Gastroesophageal sphincter (tissue), 4 donors: ENCODE measurements at regions not wholly inside any gene's neighbourhood (a gene's known extent, or its start where the extent isn't known, plus 50 kb on each side); places are given as distances from the start of the nearest gene placed in this dataset.
"Not testable (repeated sequence)": the region's sequence is repeated elsewhere in the genome, so short reads cannot be mapped to it uniquely, and the experiment has no call there.

ENCODE experiments used
- ATAC-seq: fragments of 150-250 bp; one replicate; pipeline ENCODE4 v1.9.1; 2016; ENCODE audit warnings: mild to moderate bottlenecking, moderate library complexity
- H3K27ac ChIP-seq, 4 donors: fragments of 200-600 bp; sonication (generic) in 3 of 4; 1 replicate in 3 of 4; 2 replicates in 1 of 4; pipeline ENCODE4 v1.5.1; 2016 to 2019
- H3K27me3 ChIP-seq: fragments of 200-600 bp; sonication (generic); one replicate; pipeline ENCODE4 v1.5.1; 2019
- H3K36me3 ChIP-seq, 2 donors: fragments of 200-600 bp; sonication (generic); one replicate each; pipeline ENCODE4 v1.5.1; 2019; ENCODE audit warnings: control low read depth in 1 of 2
- H3K4me1 ChIP-seq, 3 donors: fragments of 200-600 bp; sonication (generic); 1 replicate in 2 of 3; 2 replicates in 1 of 3; pipeline ENCODE4 v1.5.1; 2016 to 2019; ENCODE audit warnings: control low read depth in 2 of 3
- H3K4me3 ChIP-seq, 2 donors: fragments of 200-600 bp; sonication (generic); one replicate each; pipeline ENCODE4 v1.5.1; 2019; ENCODE audit warnings: mild to moderate bottlenecking in 1 of 2, moderate library complexity in 1 of 2
- H3K9me3 ChIP-seq, 3 donors: fragments of 200-600 bp; sonication (generic); one replicate each; pipeline ENCODE4 v1.5.1; 2017 to 2019; ENCODE audit warnings: control low read depth in 2 of 3
- EP300 ChIP-seq: sonication (generic); formaldehyde crosslinking; IDR thresholded peaks from one replicate; pipeline ENCODE4 v1.6.1; 2017; ENCODE audit warnings: antibody characterized with exemption, mild to moderate bottlenecking
- POLR2A ChIP-seq, 2 donors: fragments of 450-650 bp; IDR thresholded peaks; one replicate each; pipeline ENCODE4 v1.6.1; 2017; ENCODE audit warnings: antibody characterized with exemption in 2 of 2, mild to moderate bottlenecking in 2 of 2, moderate library complexity in 1 of 2
- POLR2AphosphoS5 ChIP-seq: sonication (generic); formaldehyde crosslinking; IDR thresholded peaks from one replicate; pipeline ENCODE4 v1.6.1; 2017; ENCODE audit warnings: antibody characterized with exemption
- WGBS, 2 donors: methylation state at CpG; one replicate each; pipeline ENCODE4 v1.1.5; 2018; ENCODE audit warnings: low coverage in 1 of 2; 5-methylcytosine and 5-hydroxymethylcytosine counted together
- TF ChIP-seq, protein P1 (sequence below), 4 experiments: fragments of 200-600 bp in 2 of 4; fragments of 450-650 bp in 2 of 4; sonication (generic) in 1 of 4; IDR thresholded peaks; one replicate each; pipeline ENCODE4 v1.5.1; 2017 to 2019; ENCODE audit warnings: antibody characterized with exemption in 4 of 4, mild to moderate bottlenecking in 2 of 4, moderate library complexity in 2 of 4

DNA sequence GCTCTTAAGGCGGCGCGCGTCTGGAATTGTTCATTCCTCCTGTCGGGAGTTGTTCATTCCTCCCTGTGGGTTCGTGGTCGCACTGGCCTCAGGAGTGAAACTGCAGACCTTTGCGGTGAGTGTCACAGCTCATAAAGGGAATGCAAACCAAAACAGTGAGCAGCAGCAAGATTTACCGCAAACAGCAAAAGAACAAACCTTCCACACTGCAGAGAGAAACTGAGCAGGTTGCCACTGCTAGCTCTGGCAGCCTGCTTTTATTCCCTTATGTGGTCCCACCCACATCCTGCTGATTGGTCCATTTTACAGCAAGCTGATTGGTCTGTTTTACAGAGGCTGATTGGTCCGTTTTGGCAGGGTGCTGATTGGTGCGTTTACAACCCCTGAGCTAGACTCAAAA lies 1365.3 kb upstream of the WWC1 start:
- no peaks in the 10 kb centered on the region for H3K36me3 ChIP-seq
- H3K27me3 ChIP-seq: no peaks in the 10 kb centered on the region
- H3K9me3 ChIP-seq: peaks cover 0 to 12% (median 0%) of the 10 kb centered on the region in 3 donors
- H3K4me1 ChIP-seq: no peaks in the 10 kb centered on the region
- ATAC-seq: no peak
- 96 to 100% methylated on average over 6 to 7 of the region's 11 CpGs for WGBS, 2 donors
- no peak overlapping the region for H3K4me3 ChIP-seq
- TF ChIP-seq POLR2AphosphoS5 (no peak), POLR2A (IDR thresholded peaks at IDR 0.05) (no peak), EP300 (no peak)
- TF ChIP-seq, protein P1, sequence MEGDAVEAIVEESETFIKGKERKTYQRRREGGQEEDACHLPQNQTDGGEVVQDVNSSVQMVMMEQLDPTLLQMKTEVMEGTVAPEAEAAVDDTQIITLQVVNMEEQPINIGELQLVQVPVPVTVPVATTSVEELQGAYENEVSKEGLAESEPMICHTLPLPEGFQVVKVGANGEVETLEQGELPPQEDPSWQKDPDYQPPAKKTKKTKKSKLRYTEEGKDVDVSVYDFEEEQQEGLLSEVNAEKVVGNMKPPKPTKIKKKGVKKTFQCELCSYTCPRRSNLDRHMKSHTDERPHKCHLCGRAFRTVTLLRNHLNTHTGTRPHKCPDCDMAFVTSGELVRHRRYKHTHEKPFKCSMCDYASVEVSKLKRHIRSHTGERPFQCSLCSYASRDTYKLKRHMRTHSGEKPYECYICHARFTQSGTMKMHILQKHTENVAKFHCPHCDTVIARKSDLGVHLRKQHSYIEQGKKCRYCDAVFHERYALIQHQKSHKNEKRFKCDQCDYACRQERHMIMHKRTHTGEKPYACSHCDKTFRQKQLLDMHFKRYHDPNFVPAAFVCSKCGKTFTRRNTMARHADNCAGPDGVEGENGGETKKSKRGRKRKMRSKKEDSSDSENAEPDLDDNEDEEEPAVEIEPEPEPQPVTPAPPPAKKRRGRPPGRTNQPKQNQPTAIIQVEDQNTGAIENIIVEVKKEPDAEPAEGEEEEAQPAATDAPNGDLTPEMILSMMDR (IDR thresholded peaks at IDR 0.05): no peak
- H3K27ac ChIP-seq: no peak overlapping the region

- H3K27ac ChIP-seq, H3K4me1 ChIP-seq, H3K4me3 ChIP-seq, ATAC-seq, H3K27me3 ChIP-seq, H3K36me3 ChIP-seq: not testable (repeated sequence)
- WGBS, 2 donors: 96 to 97% methylated on average over 9 to 10 of the region's 48 CpGs
- peaks cover 0 to 12% (median 0%) of the 10 kb centered on the region in 3 donors for H3K9me3 ChIP-seq
These were observed 1364.5 kb upstream of the WWC1 start for GRCh38 chr5:166926806-166927475.

DNA sequence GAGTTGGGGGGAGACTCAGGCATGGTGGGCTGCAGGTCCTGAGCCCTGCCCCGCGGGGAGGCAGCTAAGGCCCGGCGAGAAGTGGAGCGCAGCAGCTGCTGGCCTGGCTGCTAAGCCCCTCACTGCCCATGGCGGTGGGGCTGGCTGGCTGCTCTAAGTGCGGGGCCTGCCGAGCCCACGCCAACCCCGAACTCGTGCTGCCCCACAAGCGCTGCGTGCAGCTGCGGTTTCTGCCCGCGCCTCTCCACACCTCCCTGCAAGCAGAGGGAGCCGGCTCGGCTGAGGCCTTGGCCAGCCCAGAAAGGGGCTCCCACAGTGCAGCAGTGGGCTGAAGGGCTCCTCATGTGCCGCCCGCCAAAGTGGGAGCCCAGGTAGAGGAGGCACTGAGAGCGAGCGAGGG lies 1355.1 kb upstream of the WWC1 start:
- no peak for ATAC-seq
- Histone ChIP-seq H3K27me3 (no peaks in the 10 kb centered on the region), H3K4me1 (no peaks in the 10 kb centered on the region), H3K9me3 (no peaks in the 10 kb centered on the region), H3K4me3 (no peak overlapping the region), H3K27ac (no peak overlapping the region), H3K36me3 (no peaks in the 10 kb centered on the region)
- TF ChIP-seq POLR2A (IDR thresholded peaks at IDR 0.05) (no peak), EP300 (no peak), POLR2AphosphoS5 (no peak)
- TF ChIP-seq, protein P1 (IDR thresholded peaks at IDR 0.05): no peak
- 100% methylated on average over 1 to 3 of the region's 22 CpGs for WGBS, 2 donors

DNA sequence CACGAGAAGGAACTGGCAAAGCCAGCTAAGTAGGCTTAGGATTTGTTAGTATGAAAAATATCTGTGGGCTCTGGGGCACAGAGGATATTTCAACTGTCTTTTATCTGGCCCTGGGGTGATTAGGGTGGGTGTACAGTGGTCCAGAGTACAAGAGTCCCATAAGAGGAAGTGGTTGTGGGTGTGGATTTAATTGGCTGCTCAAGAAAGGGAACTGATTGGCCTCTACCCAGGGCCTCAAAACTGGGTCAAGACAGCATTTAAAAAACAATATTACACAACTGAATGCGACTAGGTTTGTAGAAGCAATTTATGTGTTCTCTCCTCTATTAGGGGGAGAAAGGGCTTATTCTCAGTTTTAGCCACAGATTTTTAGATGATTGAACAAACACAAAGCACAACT lies 1353.4 kb upstream of the WWC1 start:
- ATAC-seq: no peak
- Histone ChIP-seq H3K27me3 (no peaks in the 10 kb centered on the region), H3K9me3 (peaks cover 0 to 8% (median 0%) of the 10 kb centered on the region in 3 donors), H3K4me1 (no peaks in the 10 kb centered on the region), H3K36me3 (no peaks in the 10 kb centered on the region), H3K4me3 (no peak overlapping the region), H3K27ac (no peak overlapping the region)
- 61 to 71% methylated on average over 2 of the region's 2 CpGs for WGBS, 2 donors
- TF ChIP-seq EP300 (no peak), POLR2AphosphoS5 (no peak), POLR2A (IDR thresholded peaks at IDR 0.05) (no peak)
- TF ChIP-seq, protein P1 (IDR thresholded peaks at IDR 0.05): no peak

DNA sequence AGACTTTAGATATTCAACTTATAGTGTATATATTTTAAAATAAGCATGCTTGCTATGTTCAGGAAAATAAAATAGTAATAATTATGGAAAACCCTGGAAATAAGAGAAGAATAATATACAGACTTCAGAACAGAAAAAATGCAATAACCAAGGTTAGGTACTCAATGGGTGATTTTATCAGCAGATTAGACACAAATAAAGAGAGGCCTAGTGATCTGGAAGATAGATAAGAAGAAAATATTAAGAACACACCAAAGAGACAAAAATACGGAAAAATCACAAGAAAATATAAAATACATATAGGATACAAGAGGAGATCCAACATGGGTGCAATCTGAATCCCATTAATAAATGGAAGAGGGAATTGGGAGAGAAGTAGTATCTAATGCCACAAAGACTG lies 1348.5 kb upstream of the WWC1 start:
- WGBS, 2 donors: 94% methylated on average over 1 of the region's 1 CpG; no CpG with 5 or more reads in 1 of the 2 donors
- H3K36me3 ChIP-seq: no peaks in the 10 kb centered on the region

More for the DNA sequence above, 1348.5 kb upstream of the WWC1 start:
- Histone ChIP-seq H3K27ac (no peak overlapping the region), H3K9me3 (peaks cover 0 to 15% (median 0%) of the 10 kb centered on the region in 3 donors), H3K4me1 (no peaks in the 10 kb centered on the region), H3K27me3 (no peaks in the 10 kb centered on the region), H3K4me3 (no peak overlapping the region)
- ATAC-seq: no peak
- TF ChIP-seq, protein P1 (IDR thresholded peaks at IDR 0.05): no peak
- no peak for TF ChIP-seq POLR2A (IDR thresholded peaks at IDR 0.05)
- TF ChIP-seq POLR2AphosphoS5: no peak
- no peak for TF ChIP-seq EP300
